ENCODE measurements at regions not wholly inside any gene's neighbourhood (a gene's known extent, or its start where the extent isn't known, plus 50 kb on each side); places are given as distances from the start of the nearest gene placed in this dataset.

- TF ChIP-seq HDAC8 (tag; IDR thresholded peaks at IDR 0.05), result no peak
- no peak for TF ChIP-seq PYGO2 (tag; IDR thresholded peaks at IDR 0.05)
- no peak; the same call in 1 of the 2 replicates for TF ChIP-seq ZNF263 (CRISPR knock-in tag; IDR thresholded peaks at IDR 0.05; ENCODE audit: borderline replicate concordance)
- peak; percentile 74; the same call in 1 of the 2 replicates for TF ChIP-seq SMARCE1 (IDR thresholded peaks at IDR 0.05)
- TF ChIP-seq ZNF589 (CRISPR knock-in tag; IDR thresholded peaks at IDR 0.05; ENCODE audit: low read depth), result 0 out of 2 replicates have a peak, but pooled peaks have one; percentile 49
- TF ChIP-seq ZBTB1 (CRISPR knock-in tag; IDR thresholded peaks at IDR 0.05; ENCODE audit: borderline replicate concordance, low read depth), result no peak
- TF ChIP-seq ATF3 (IDR thresholded peaks at IDR 0.05), result peak; percentile 40; the same call in 1 of the 2 replicates
- no peak for TF ChIP-seq ATF3 (CRISPR knock-in tag; conservative IDR thresholded peaks at IDR 0.05)
- TF ChIP-seq JUN (IDR thresholded peaks at IDR 0.05; ENCODE audit: borderline replicate concordance, low read depth, low read length), result 0 out of 2 replicates have a peak, but pooled peaks have one; percentile 38
- no peak for TF ChIP-seq JUN (CRISPR knock-in tag; IDR thresholded peaks at IDR 0.05; ENCODE audit: borderline replicate concordance)
- TF ChIP-seq ZNF507 (tag; conservative IDR thresholded peaks at IDR 0.05), result no peak
- no peak for TF ChIP-seq ZNF41 (CRISPR knock-in tag; conservative IDR thresholded peaks at IDR 0.05)
- TF ChIP-seq NR2C1 (IDR thresholded peaks at IDR 0.05), result no peak
- 0 out of 2 replicates have a peak, but pooled peaks have one; percentile 20 for TF ChIP-seq NR2C1 (tag; IDR thresholded peaks at IDR 0.05)
- TF ChIP-seq GTF2A2 (tag; IDR thresholded peaks at IDR 0.05), result no peak
- peak; percentile 23; the same call in 1 of the 2 replicates for TF ChIP-seq MAFF (IDR thresholded peaks at IDR 0.05; ENCODE audit: low read length)
- 0 out of 2 replicates have a peak, but pooled peaks have one; percentile 46 for TF ChIP-seq ZKSCAN1 (IDR thresholded peaks at IDR 0.05; ENCODE audit: low read depth, low read length)
- no peak for TF ChIP-seq SFPQ (IDR thresholded peaks at IDR 0.05; ENCODE audit: low read depth, low read length)
- no peak for TF ChIP-seq TFAM (CRISPR knock-in tag; conservative IDR thresholded peaks at IDR 0.05)
- no peak for TF ChIP-seq ZNF133 (CRISPR knock-in tag; IDR thresholded peaks at IDR 0.05)
- peak; percentile 77 for TF ChIP-seq FOXJ2 (tag; IDR thresholded peaks at IDR 0.05)
- TF ChIP-seq PKNOX1 (IDR thresholded peaks at IDR 0.05), result peak; percentile 98
- TF ChIP-seq GATAD2B (IDR thresholded peaks at IDR 0.05; ENCODE audit: borderline replicate concordance), result peak; percentile 20; the same call in 1 of the 2 replicates
- no peak for TF ChIP-seq CBX5 (IDR thresholded peaks at IDR 0.05; ENCODE audit: borderline replicate concordance, low read depth)
- TF ChIP-seq TFAP4 (CRISPR knock-in tag; IDR thresholded peaks at IDR 0.05; ENCODE audit: borderline replicate concordance), result no peak; the same call in none of the 2 replicates
- TF ChIP-seq ZNF75A (CRISPR knock-in tag; IDR thresholded peaks at IDR 0.05), result no peak
Observed at GRCh38 chr1:182257369-182258063, 134.1 kb downstream of the GLUL start (continued).

All from K562 (cell line).